GM18508 (cell line): ENCODE measurements at regions not wholly inside any gene's neighbourhood (a gene's known extent, or its start where the extent isn't known, plus 50 kb on each side); places are given as distances from the start of the nearest gene placed in this dataset.
"Not testable (repeated sequence)": the region's sequence is repeated elsewhere in the genome, so short reads cannot be mapped to it uniquely, and the experiment has no call there.

Experiments used
- ATAC-seq: cut with Tn5 transposase; IDR thresholded peaks from one replicate; pipeline ENCODE4 v1.9.1; 2021; ENCODE audit warnings: moderate number of reproducible peaks; ENCODE audit not compliant: insufficient read depth, unreplicated experiment

GRCh38 chr2:226123300-226123699, 676.3 kb downstream of the IRS1 start:
- no peak for ATAC-seq

GRCh38 chr2:226122041-226122440, 677.6 kb downstream of the IRS1 start:
- no peak for ATAC-seq

GRCh38 chr2:226121046-226121738, 678.4 kb downstream of the IRS1 start:
- no peak for ATAC-seq

- ATAC-seq: no peak
Observed at GRCh38 chr2:226118471-226119429, 680.9 kb downstream of the IRS1 start.

- ATAC-seq: no peak
Observed at GRCh38 chr2:226117510-226118065, 682.0 kb downstream of the IRS1 start.

- ATAC-seq: no peak
Observed at GRCh38 chr2:226116346-226116745, 683.3 kb downstream of the IRS1 start.

GRCh38 chr2:226115832-226116200, 683.8 kb downstream of the IRS1 start:
- no peak for ATAC-seq

- ATAC-seq: no peak
Observed at GRCh38 chr2:226115102-226115831, 684.4 kb downstream of the IRS1 start.

- no peak for ATAC-seq
Observed at GRCh38 chr2:226114436-226114835, 685.2 kb downstream of the IRS1 start.

- ATAC-seq: no peak
Observed at GRCh38 chr2:226098861-226099745, 699.6 kb downstream of the NYAP2 start.

GRCh38 chr2:226095058-226095457, 695.5 kb downstream of the NYAP2 start:
- ATAC-seq: no peak

- ATAC-seq: no peak
Observed at GRCh38 chr2:226093364-226093763, 693.9 kb downstream of the NYAP2 start.

GRCh38 chr2:226088366-226088674, 688.8 kb downstream of the NYAP2 start:
- no peak for ATAC-seq

- ATAC-seq: no peak
Observed at GRCh38 chr2:226087505-226088365, 688.2 kb downstream of the NYAP2 start.

GRCh38 chr2:226087051-226087450, 687.5 kb downstream of the NYAP2 start:
- no peak for ATAC-seq

GRCh38 chr2:226086190-226086589, 686.7 kb downstream of the NYAP2 start:
- ATAC-seq: no peak

- ATAC-seq: not testable (repeated sequence)
Observed at GRCh38 chr2:226085425-226085824, 685.9 kb downstream of the NYAP2 start.

- ATAC-seq: no peak
Observed at GRCh38 chr2:226080334-226080733, 680.8 kb downstream of the NYAP2 start.

- no peak for ATAC-seq
Observed at GRCh38 chr2:226079671-226080181, 680.2 kb downstream of the NYAP2 start.
